ENCODE measurements at regions not wholly inside any gene's neighbourhood (a gene's known extent, or its start where the extent isn't known, plus 50 kb on each side); places are given as distances from the start of the nearest gene placed in this dataset.

DNA sequence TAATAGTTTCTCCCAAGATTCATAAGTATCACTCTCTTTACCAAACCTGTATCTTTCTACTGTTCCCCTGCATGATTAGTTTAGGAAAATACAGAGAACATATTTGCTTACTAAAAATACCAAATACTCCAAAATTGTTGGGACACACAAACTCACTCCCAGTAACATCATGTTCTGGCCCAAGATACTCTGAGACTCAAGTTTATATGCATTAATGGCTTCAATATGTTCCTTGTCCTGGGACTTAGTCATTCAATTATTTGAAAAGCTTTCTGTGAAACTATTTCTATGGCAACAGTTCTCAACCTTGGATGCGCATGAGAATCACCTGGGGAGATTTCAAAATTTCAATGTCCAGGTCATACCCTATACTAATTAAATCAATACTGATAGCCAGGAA lies 138.9 kb upstream of the PTCHD1 start:
- TF ChIP-seq EZH2 (IDR thresholded peaks at IDR 0.05; ENCODE audit: borderline replicate concordance, low read depth, low read length, poor library complexity, severe bottlenecking) = no peak
- TF ChIP-seq, protein P1, sequence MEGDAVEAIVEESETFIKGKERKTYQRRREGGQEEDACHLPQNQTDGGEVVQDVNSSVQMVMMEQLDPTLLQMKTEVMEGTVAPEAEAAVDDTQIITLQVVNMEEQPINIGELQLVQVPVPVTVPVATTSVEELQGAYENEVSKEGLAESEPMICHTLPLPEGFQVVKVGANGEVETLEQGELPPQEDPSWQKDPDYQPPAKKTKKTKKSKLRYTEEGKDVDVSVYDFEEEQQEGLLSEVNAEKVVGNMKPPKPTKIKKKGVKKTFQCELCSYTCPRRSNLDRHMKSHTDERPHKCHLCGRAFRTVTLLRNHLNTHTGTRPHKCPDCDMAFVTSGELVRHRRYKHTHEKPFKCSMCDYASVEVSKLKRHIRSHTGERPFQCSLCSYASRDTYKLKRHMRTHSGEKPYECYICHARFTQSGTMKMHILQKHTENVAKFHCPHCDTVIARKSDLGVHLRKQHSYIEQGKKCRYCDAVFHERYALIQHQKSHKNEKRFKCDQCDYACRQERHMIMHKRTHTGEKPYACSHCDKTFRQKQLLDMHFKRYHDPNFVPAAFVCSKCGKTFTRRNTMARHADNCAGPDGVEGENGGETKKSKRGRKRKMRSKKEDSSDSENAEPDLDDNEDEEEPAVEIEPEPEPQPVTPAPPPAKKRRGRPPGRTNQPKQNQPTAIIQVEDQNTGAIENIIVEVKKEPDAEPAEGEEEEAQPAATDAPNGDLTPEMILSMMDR (conservative IDR thresholded peaks at IDR 0.05; ENCODE audit: low read depth, low read length) = no peak
